ENCODE measurements at regions not wholly inside any gene's neighbourhood (a gene's known extent, or its start where the extent isn't known, plus 50 kb on each side); places are given as distances from the start of the nearest gene placed in this dataset.

DNA sequence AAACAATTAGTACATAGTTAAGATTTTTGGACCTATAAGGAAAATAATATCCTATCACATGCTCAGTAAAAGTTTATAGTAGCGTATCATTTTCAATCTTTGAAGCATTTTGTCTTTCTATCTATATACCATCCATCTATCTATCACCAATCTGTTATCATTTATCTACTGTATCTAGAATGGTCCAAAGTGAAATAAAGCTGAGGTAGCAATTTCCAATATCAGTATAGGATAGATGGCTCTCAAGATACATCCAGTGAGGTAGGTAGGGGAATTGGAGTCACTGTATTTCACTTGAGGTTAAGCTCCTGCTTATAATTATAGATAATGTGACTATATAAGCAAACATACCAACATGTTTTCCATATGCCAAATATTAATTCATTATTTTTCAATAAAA is 889.1 kb upstream of the CTNND2 start:
- TF ChIP-seq, protein P1, sequence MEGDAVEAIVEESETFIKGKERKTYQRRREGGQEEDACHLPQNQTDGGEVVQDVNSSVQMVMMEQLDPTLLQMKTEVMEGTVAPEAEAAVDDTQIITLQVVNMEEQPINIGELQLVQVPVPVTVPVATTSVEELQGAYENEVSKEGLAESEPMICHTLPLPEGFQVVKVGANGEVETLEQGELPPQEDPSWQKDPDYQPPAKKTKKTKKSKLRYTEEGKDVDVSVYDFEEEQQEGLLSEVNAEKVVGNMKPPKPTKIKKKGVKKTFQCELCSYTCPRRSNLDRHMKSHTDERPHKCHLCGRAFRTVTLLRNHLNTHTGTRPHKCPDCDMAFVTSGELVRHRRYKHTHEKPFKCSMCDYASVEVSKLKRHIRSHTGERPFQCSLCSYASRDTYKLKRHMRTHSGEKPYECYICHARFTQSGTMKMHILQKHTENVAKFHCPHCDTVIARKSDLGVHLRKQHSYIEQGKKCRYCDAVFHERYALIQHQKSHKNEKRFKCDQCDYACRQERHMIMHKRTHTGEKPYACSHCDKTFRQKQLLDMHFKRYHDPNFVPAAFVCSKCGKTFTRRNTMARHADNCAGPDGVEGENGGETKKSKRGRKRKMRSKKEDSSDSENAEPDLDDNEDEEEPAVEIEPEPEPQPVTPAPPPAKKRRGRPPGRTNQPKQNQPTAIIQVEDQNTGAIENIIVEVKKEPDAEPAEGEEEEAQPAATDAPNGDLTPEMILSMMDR (IDR thresholded peaks at IDR 0.05; ENCODE audit: low read depth, low read length): no peak
- TF ChIP-seq, protein P2, sequence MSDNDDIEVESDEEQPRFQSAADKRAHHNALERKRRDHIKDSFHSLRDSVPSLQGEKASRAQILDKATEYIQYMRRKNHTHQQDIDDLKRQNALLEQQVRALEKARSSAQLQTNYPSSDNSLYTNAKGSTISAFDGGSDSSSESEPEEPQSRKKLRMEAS (IDR thresholded peaks at IDR 0.05; ENCODE audit: low read depth, low read length): no peak
- TF ChIP-seq POLR2A (IDR thresholded peaks at IDR 0.05; ENCODE audit: extremely low read depth, insufficient read length): no peak
- TF ChIP-seq MYC (IDR thresholded peaks at IDR 0.05; ENCODE audit: low read depth, low read length): no peak
